ENCODE measurements at regions not wholly inside any gene's neighbourhood (a gene's known extent, or its start where the extent isn't known, plus 50 kb on each side); places are given as distances from the start of the nearest gene placed in this dataset.
"Not testable (repeated sequence)": the region's sequence is repeated elsewhere in the genome, so short reads cannot be mapped to it uniquely, and the experiment has no call there.

DNA sequence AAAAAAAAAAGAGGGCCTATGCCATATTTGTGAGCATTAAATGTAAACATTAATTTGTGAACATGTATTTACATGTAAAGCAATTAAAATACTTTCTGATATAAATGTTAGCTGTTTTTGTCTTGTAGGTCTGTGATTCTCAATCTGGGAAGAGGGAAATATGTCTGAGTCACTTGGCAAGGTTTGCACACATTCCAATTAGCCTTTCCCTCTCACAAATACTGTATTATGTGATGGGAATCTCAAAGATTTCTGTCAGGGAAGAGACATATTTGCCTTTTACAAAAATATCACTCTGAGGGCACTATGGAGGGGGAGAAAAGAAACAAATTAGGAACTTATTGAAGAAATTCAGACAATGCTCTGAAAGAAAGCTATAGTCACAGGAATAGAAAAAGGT lies 483.6 kb downstream of the GBE1 start:
- no peak for DNase-seq

DNA sequence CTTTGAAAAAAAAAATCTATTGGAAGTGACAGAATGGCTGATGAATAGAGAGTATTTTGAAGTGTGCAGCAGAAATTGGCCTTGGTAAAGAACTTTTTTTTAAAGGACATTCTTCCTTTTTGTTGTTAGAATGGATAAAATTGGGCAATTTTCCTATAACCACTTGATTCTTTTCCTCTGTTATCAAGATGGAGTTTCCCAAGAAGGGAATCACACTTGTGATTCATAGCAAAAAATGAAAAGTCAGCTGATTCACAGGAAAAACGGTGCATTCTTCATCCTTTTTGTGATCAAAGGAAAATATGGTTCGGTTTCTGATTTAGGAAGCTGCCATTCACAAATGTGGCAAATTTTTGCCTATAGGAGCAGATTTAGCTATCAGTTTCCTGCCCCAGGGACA lies 486.8 kb downstream of the GBE1 start:
- no peak for DNase-seq

DNA sequence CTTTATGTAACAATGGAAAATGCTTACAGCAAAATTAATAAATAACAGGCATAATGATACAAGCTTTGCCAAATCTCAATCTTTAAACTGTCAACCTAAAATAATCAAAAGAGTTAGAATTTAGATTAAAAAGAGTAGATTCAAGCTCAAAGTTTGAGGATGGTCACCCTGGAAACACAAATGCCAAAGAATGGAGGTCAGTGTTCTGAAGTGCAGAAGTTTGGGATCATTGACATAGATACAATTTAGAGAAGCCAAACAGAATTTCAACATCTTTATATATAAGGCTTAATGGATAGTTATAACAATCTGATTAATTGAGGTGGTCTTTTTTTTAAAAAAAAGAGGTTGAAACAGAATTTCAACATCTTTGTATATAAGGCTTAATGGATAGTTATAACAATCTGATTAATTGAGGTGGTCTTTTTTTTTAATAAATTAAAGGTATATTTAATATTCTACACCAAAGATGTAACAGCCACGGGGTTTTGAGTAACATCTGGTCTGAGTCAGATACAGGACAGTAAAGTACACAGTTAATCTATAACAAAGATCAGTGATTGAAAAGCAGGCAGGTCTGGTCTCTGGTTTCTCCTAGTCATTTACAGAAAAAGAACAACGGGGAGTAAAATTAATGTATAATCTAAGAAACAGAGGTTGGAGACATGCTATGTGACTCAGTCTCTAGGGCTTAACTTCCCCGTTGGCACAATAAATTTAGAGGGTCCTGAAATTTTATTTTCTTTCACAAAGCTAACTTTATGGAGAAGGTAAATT lies 490.7 kb downstream of the GBE1 start:
- DNase-seq = no peak

DNA sequence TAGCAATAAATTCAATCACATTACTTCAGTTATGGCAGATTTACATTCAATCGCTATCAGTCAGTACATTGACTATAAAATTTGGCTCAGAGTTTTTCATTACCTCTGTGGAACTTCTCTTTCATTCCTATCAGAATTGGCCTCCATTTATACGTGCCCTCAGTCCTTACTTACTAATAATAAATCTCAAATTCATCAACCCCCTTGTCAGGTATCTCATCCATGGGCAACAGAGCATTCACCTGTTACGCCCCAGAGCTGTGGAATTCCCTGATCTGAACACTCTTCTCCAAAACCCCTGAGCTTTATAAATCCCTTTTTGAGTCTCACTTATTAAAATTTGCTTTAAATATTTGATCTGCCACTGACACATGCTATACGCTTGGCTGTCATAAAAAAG lies 492.9 kb downstream of the GBE1 start:
- DNase-seq = no peak

DNA sequence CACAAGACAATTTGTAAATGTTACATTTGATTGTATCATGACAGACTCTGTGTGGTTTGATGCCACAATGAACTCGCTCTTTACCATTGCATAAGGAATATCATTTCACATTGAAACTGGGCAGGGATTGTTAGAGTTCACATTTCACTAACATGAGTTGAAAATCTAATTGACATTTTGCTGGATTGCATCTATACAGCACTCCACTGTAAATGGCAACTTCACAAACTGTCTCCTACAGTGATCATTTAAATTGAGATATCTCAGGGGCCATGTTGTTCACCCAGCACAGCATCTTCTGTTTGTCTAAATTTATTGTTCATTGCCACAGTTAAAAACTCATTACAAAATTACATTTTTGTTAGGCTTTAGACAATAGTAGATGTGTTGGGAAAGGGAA lies 499.4 kb downstream of the GBE1 start:
- no peak for DNase-seq

DNA sequence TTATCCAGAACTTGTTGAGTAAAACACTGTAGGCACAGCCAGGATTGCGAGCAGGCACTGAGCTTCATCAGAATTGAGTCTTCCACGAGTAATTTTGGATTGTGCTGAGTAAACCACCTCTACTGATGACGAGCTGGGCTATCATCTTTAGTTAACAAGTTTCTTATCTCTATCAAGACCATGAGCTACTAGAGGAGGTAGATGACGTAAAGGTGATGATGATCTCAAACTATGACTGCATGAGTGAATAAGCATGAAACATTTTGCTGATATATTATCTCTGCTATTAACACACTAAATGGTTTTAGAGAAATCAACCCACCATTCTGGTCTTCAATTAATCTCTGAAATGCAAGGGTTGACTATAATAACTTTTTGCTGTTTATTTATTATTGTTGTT lies 506.0 kb downstream of the GBE1 start:
- no peak for DNase-seq

DNA sequence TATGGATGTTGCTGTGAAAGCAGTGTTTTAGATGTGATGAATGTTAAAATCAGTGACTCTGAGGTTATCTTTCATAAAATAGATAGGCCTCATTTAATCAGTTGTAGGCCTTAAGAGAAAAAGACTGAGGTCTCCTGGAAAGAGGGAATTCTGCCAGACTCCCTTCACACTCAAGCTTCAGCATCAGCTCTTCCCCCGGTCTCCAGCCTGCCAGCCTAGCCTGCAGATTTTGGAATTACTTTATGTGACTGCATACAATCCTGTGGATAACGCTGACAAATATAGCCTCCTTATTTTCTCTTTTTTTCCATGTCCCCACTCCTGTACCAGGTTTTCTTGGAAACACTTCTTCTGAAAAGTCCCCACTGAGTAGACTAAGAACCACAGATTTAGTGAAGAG lies 510.3 kb downstream of the GBE1 start:
- no peak for DNase-seq

DNA sequence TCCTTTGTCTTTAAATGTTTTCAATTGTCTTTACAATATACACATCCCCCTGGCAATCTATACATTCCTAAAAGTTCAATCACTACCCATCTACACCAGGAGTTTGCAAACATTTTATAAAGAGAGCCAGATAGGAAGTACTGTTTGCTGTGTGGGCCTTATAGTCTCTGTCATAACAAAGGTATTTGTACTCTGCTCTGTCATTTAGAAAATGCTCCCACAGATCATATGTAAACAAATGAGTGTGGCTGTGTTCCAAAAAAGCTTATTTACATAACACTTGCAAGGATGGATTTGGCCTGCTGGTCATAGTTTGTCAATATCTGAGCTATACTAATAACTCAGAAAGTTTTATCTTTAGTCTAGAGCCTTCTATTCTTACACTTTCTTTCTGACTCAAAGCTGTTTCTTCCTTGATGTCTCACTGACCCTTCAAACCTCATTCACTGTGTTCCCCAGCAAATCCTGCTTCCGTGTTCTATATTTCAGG lies 511.9 kb downstream of the GBE1 start:
- DNase-seq = peak; percentile 1

DNA sequence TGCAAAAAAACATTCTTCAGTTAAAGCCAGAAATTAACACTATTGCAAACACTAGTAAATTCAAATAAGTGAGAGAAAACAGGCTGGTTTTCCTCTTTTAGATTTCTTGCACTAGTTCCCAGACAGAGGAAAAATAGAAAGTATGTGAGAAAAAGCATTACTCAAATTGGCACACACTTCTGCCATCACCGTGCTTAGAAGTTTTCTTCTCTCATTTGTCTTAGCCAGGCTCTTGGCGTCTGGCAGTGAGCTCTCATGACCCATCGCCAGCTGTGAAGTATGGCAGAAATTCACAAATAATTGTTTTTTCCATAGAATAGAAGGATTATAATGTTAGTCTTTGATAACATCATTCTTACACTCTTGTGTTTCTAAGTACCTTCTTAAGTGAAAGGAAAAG lies 515.9 kb downstream of the GBE1 start:
- DNase-seq = no peak

DNA sequence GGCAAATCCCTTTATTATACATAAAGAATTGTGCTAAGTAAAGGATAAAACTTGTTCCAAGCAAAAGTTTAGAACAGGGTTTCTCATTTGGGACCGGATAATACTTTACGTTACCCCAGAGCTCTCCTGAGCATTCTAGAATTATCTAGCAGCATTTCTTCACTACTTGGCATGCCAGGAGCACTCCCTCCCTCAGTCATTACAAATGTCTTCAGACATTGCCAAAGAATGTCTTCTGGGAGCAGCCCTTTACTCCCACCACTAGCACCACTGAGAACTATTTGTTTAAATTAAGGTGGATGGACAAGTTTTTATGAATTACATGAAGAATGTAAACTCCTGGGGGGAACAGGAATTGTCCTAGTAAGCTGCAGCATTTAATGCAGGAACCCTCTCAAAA lies 516.4 kb downstream of the GBE1 start:
- DNase-seq = no peak

DNA sequence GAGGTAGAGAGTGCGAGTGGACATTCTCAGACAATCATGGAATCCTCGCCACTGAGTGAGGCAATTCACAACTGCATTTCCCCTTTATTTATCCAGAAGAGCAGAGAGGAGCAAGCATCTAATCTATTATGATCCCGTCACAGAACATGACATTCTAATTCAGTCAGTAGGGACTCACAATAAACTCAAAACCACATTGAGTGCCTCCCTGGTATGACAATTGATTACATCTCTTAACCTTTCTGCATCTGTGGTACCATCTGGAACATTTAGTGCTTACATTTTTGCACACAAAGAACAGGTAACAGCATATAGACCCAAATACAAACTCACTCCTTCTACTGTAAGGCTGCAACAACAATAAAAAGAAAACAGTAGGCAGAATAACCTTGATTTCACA lies 517.2 kb downstream of the GBE1 start:
- DNase-seq = no peak

DNA sequence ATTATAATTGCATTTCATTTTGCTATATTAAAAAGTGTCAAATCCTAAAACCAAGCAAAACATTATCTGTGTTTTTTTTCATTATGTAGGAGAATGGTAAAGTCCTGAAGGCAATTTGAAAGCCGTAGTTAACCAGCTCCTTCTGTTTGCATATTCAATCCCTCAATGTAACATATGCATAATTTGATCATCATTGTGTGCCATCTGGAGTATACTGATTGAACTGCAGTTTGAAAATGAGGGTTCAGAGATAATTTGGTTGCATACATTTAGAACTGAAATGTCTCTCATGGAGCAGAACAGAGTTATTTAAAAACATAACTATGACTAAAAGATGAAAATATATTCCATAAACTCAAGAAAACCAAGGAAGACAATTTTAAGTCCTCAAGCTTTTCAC lies 518.6 kb downstream of the GBE1 start:
- DNase-seq = no peak

DNA sequence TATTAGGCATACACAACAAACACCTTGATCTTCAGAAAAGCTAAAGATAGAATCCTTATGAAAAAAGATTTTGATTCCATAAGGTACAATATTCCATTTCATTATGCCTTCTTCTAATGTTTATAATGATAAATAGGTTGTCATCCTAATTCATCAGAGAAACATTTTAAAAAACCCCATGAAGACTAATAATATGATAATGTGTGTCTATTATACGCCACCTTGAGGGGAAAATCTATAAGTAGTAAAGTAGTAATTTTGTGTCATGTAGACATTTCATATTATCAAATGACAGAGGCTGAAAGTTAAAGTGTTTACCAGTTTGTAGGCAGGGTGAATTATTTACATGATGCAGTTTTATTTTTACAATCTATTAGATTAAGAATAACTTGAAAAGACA lies 524.3 kb downstream of the GBE1 start:
- no peak for DNase-seq

DNA sequence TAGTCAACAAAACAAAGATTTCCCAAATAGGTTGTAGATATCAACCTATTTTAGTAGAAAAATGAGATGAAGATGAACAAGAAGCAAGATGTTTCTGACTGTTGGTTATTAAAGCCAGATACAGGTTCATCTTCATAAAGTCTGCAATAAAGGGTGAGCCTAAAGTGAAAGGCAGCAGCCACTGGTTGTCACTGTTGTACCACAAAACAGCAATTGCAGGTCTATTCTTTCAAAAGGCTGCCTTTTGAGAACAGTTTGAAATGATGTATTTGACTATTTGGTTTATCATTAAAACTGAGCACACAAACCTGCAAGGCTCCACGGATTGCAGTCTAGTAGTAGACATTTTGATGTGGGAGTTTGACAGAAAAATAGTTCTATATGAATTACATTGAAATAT lies 543.4 kb downstream of the GBE1 start:
- DNase-seq = no peak

DNA sequence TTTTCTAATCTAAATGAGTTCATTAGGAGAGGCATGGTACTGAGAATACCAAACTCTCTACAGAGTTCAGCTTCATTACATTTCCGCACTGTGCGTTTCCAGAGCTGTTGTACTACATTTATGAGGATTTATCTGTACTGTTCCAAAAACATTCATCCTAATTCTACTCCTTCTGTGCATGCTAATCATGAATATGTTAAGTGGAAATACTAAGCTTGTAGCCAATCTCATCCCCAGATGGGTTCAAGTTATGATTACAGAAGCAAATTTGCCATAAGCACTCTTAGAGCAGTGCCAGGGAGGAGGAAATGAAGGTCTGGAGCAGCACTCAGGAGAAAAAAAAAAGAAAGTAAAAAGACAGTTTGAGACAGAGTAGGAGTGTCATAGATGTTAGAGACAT lies 544.3 kb downstream of the GBE1 start:
- no peak for DNase-seq

DNA sequence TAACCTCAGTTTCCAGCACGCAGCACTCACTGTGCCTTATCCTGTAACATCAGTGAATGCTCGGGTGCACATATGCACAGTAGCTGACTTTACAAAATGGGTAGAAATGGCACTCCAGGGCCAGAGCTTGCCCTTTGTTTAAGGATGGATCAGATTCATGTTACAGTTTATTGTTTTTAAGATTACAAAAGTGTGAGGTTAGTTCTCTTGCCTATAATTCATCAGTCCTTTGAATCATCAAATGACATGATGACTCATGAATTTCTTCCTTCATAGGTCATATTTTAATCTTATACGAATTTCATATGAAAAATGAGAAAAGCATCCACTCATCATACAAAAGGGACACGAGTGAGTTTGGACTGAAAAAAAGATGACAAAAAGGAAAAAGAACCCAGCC lies 545.3 kb downstream of the GBE1 start:
- DNase-seq = no peak

DNA sequence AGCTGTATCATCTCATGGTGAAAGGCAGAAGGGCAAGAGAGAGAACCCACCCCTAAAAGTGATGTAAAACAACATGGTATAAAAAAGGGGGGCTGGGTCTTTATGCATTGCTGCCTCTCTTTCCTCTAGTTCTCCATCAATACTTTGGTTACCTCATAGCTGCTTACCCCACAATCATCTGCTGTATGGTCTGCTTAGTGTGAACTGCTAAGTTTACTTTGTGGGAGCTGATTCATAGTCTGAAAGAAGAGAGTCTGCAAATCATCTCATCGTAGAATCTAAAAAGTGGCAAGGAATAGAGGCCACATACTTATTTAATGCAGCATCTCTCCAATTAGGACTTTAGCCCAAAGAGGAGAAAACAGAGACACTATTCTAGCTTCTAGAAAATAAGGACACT lies 546.8 kb downstream of the GBE1 start:
- DNase-seq = no peak

DNA sequence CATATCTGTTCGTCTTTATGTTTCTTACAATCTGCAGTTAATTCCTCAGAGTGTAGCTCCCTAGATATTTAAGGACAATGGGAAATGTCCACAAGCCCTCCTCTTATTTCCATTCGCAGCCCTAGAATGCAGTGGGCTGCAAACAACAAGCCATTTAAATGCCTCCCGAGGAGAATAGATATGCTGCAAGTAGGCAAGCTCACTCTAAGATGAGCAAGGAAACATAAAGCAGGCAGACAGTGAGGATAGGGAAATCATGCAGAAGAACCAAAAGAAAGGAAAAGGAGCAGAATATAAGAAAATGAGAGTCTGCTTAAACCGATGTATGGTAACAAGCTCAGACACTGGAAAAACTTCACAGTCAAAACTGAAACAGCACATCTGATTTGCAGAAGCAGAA lies 561.9 kb downstream of the GBE1 start:
- DNase-seq = no peak

DNA sequence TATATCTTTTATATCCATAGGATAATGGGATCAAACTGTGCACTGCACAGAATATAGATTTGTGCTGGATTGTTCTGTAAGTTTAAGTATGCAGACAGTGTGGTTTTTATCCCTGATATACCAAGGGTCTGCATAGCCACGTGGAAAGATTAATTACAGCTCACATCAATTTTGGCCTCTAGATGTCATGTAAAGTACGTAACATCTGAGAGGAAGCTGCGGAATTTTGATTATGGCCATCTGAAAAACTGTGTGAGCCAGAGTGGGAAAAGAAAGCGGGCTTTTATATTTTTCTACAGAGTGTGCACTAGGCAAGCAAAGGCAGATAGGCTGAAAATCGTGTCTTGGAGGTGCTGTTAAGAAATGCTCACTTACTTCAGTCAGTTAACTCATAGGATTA lies 562.7 kb downstream of the GBE1 start:
- DNase-seq = no peak

DNA sequence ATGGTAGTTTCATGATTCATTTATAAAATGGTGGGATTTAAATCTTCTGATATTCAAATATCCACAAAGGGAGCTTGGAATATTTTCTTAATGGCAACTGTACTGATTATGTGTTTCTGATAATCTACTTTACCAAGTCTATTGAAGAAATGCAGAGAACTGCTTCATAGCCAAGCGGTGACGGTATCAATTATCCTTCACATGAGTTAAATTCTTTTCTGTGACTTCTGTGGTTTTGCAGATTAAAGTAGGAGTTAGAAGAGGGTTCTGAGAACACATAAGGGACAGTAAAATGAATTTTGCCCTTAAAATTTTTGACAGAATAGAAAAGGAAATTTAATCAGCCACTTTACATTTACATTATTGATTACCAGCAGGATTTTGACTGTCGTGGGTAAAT lies 563.2 kb downstream of the GBE1 start:
- no peak for DNase-seq

DNA sequence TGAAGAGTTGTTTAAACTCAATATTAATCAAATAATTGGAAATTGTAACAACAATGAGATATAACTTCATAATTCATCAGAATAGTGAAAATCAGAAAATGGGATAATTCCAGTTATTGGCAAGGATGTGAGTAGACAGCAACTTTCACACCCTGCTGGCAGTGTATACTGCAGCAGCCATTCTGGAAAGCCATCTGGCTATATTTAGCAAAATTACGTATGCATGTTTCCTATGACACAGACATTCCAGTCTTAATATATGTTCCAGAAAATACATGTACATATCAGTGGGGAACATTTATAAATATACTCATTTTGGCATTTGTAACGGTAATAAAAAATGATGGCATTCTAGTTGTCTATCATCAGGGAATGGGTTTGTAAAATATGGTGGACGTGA lies 564.1 kb downstream of the GBE1 start:
- no peak for DNase-seq

DNA sequence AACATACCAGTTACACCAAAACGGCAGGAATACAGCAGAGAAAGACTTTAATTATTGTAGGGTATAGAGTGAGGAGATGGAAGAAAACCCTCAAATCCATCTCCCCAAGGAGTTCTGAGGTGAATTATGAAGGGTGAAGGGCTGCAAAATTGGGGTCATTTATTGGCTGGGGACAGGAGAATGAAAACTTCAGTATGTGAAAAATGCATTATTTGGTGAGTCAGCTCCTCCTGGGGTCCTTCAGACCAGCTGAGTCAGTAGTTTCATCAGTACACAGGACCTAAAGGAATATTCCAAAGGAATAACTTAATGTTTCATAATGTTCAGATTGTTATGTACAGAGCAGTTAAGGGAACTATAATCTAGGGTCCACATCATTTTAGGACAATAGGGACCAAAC lies 566.0 kb downstream of the GBE1 start:
- DNase-seq = no peak

DNA sequence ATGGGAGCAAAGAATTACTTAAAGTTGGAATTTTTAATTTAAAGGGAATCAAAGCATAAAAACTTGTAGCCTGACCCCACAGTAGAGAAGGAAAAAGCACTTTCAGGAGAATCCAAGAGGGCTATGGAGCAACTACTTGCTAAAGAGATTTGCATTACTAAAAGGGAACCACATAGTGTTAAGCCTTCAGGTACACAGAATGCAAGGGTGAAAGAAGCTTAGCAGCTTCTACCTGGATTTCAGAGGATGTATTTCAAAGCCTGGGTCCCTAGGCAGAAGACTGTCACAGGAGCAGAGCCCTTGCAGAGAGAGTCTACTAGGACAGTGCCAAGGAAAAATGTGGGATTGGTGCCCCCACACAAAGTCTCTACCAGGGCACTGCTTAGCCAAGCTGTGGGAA lies 575.0 kb downstream of the GBE1 start:
- no peak for DNase-seq

DNA sequence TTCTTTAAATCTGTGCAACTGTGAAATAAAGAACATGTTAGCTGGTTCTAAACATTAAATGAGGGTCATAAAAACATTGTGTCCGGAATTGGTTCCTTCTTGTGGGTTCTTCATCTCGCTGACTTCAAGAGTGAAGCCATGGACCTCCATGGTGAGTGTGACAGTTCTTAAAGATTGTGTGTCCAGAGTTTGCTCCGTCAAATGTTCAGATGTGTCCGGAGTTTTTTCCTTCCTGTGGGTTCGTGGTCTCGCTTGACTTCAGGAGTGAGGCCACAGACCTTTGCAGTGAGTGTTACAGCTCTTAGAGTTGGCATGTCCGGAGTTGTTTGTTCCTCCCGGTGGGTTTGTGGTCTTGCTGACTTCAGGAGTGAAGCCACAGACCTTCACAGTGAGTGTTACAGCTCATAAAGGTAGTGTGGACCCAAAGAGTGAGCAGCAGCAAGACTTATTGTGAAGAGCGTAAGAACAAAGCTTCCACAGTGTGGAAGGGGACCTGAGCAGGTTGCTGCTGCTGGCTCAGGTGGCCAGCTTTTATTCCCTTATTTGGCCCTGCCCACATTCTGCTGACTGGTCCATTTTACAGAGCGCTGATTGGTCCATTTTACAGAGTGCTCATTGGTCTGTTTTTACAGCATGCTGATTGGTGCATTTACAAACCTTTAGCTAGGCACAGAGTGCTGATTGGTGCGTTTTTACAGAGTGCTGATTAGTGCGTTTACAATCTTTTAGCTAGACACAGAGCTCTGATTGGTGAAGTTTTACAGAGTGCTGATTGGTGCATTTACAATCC lies 579.2 kb downstream of the GBE1 start:
- not testable (repeated sequence) for DNase-seq

DNA sequence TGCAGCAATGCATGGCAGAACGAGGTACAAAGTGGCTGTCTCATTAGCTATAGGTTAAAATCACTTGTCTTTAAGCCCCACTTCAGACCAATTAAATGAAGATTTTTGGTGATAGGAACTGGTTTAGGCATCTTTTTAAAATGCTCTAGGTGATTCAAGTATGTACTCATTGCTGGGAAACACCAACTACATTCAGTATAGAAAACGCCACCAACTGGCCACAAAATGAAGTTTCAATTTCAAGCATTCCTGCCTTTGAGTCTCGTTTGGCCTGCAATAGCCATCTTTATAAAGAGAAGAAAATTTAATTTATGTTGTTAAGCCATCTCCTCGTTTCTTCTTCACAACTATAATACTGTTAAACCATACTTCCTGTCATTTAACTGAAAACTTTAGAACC lies 587.9 kb downstream of the GBE1 start:
- no peak for DNase-seq

Measured in T1000 (cell line).